NCI-H2081 treated with DMSO at 0.1 percent for 48 hours (cell line): ENCODE measurements at regions not wholly inside any gene's neighbourhood (a gene's known extent, or its start where the extent isn't known, plus 50 kb on each side); places are given as distances from the start of the nearest gene placed in this dataset.
A peak's percentile ranks its signal among the peaks of the same experiment; 100 is the strongest.
"Not testable (repeated sequence)": the region's sequence is repeated elsewhere in the genome, so short reads cannot be mapped to it uniquely, and the experiment has no call there.

Experiments used
- DNase-seq: peaks from one replicate; lab custom pipeline; 2025; lab: John Stamatoyannopoulos, UW

GRCh38 chr3:117842086-117842485 lies 1132.5 kb downstream of the TUSC7 start:
- DNase-seq, result peak; percentile 39

GRCh38 chr3:117843356-117843755 lies 1133.8 kb downstream of the TUSC7 start:
- DNase-seq, result no peak

DNA sequence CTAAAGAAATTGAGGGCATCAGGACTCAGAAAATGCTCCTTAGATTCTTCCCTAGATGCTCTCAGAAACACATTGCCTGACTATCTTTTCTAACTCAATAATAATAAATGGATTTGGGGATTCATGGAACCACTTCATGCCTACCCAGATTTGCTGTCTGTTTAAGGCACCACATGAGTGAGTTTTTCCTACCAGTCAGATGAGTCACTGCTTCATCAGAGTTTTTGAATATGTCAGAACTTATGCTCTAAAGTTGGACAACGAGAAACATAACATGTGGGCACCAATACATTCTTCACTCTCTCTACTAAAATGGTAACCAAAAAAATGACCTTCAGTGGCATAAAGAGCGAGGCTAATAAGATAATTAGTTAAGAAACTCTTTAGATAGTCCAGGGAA lies 1135.1 kb downstream of the TUSC7 start:
- no peak for DNase-seq

- no peak for DNase-seq
Observed at GRCh38 chr3:117846238-117846637, 1136.7 kb downstream of the TUSC7 start.

DNA sequence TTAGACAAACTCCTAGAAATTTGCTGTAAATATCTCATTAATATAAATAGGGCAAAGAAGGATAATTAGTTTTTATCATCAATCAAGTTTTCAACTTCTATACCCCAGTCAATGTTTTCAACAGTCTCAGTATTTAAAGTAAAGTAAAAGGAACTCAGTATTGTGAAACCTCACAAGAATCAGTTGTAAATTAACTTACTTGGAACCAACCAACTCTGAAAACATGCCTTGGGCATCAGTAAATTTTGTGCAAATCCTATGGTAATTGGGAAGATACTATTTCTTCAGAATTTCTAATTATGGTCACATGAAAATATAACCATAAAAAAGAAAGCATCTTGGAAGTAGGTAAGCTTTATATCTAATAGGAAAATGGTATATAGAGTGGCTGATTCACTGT lies 1139.0 kb downstream of the TUSC7 start:
- no peak for DNase-seq

- DNase-seq, result no peak
Observed at GRCh38 chr3:117853923-117854668, 1144.5 kb downstream of the TUSC7 start.

DNA sequence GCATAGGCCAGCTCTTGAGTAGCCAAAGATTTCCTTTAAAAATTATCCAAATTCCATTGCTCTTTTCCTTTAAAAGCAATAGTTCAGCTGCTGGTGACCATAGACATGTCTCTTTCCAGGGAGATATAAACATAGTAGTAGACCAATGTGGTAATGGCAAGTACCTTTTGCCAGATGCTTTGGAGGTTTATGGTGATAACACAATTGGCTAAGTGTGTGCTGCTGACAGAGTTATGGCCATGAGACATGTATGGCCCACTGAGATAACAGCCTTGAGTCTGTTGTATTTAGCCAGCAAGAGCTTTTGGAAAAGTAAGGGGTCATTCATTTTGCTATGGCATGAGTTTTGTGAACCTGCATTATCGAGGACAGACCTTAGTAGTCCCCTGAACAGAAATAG lies 1146.8 kb downstream of the TUSC7 start:
- no peak for DNase-seq

GRCh38 chr3:117863146-117863545 lies 1153.6 kb downstream of the TUSC7 start:
- no peak for DNase-seq

- no peak for DNase-seq
Observed at GRCh38 chr3:117865338-117865737, 1155.8 kb downstream of the TUSC7 start.

DNA sequence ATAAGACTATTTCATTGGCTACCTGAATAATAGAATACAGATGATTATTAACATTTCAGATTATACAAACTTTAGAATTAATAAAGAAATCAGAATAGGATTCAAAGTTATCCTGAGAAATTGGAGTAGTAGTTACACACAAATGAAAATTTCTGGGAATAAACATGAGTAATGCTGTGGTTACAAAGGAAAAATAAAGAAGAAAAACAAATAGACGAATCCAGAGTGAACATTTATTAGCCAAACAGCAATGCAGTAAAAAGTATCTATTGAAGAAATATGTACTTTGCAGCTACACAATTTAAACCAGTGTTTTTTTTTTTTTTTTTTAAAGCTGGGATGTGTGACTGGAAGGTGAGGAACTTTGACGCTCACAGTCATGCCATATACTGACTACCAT lies 1159.2 kb downstream of the TUSC7 start:
- no peak for DNase-seq

GRCh38 chr3:117871934-117872333 lies 1162.4 kb downstream of the TUSC7 start:
- no peak for DNase-seq

- DNase-seq, result not testable (repeated sequence)
Observed at GRCh38 chr3:117872594-117873248, 1161.9 kb downstream of the IGSF11 start.

- no peak for DNase-seq
Observed at GRCh38 chr3:117873249-117873600, 1161.4 kb downstream of the IGSF11 start.

DNA sequence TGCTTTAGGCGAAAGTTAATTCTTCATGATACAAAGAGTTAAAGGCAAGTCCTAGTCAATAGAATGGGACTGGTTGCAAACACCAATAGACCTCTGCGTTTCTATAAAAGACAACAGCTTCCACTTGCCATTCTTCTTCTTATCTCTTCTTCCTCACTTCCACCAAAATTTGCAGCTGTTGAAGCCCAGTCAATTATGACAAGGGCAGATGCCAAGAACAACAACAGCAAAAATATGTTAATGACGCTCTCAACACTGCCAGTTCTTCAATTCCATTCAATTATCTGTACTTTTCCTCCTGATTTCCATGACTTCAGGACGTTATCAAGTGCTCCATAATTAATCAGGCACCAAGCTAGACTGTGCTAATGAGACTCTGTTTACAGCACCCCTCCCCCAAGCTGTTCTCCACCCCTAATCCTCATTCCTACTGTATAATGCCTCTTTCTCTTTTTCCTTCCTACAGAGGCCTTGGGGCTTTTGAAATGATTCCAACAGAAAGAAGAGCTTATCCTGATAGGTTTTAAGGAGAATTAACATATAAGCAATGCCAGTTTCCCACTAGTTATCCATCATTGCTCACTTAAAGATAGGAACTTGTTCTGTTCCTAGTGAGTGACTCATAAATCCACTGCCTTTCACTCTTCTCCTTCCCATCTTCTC lies 1160.5 kb downstream of the IGSF11 start:
- no peak for DNase-seq

- no peak for DNase-seq
Observed at GRCh38 chr3:117874904-117875874, 1159.5 kb downstream of the IGSF11 start.

- DNase-seq, result no peak
Observed at GRCh38 chr3:117875887-117876286, 1158.8 kb downstream of the IGSF11 start.

- DNase-seq, result no peak
Observed at GRCh38 chr3:117880638-117881037, 1154.0 kb downstream of the IGSF11 start.

DNA sequence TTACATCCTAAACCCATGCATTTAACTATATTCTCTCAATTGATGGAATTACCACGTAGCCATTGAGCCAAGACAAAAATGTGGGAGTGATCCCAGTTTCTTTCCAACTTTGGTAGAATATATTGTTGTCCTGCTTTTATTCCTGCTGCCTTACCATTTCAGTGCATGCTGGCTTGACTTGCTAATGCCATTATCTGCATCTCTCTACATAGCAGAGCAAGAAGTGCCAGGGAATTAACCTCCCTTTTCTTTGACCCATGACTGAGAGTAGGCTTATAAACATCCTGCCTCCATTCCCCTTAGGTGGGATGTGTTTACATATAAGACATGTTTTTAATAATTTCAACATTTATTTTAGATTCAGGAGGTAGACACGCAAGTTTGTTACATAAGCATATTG lies 1153.4 kb downstream of the IGSF11 start:
- DNase-seq, result no peak

DNA sequence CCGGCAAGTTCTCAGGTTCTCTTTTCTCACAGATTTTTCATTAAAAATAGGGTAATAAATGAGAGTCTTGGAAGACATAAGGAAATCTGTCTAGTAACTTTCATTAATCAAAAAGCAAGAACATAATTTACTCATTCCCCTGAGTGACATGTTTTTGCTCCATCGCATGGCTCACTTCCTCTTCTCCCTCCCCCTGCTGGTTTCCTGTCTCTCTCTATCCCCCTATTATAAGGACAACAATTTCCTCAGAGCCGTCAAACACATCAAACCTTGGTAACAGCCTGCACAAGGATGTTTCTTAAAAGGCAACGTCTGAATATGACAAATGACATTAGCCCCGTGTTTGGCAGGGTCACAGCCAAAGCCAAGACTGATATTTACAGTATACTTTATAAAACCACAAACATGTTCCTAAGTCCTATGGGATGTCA lies 1149.6 kb downstream of the IGSF11 start:
- no peak for DNase-seq

- no peak for DNase-seq
Observed at GRCh38 chr3:117886147-117886546, 1148.5 kb downstream of the IGSF11 start.

GRCh38 chr3:117887031-117887430 lies 1147.6 kb downstream of the IGSF11 start:
- DNase-seq, result no peak

GRCh38 chr3:117887901-117888300 lies 1146.7 kb downstream of the IGSF11 start:
- no peak for DNase-seq
